GM21528 (cell line): ENCODE measurements at regions not wholly inside any gene's neighbourhood (a gene's known extent, or its start where the extent isn't known, plus 50 kb on each side); places are given as distances from the start of the nearest gene placed in this dataset.
"Not testable (repeated sequence)": the region's sequence is repeated elsewhere in the genome, so short reads cannot be mapped to it uniquely, and the experiment has no call there.

Experiments
- ATAC-seq: cut with Tn5 transposase; IDR thresholded peaks from one replicate; pipeline ENCODE4 v1.9.1; 2021; ENCODE audit warnings: mild to moderate bottlenecking, moderate library complexity; ENCODE audit not compliant: unreplicated experiment, low FRiP score

DNA sequence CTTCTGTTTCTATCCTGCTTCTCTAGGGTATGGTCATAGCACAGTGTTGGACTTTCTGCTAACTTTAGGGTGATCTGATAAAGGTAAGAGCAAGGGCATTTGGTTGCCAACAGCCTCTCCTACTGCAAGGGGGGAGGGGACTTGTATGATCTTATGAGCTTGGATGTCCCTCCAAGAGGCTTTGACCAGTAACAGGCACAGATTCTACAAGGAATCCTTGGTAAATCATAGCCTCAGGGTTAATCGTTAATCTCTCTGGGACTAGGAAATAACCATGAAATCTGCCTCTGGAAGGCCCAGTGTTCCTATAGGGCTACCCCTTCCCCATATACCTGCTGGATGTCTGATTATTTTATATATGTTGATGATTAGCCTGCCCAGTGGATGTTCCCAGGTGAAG, 134.8 kb upstream of the TNFSF4 start:
- ATAC-seq, result no peak

DNA sequence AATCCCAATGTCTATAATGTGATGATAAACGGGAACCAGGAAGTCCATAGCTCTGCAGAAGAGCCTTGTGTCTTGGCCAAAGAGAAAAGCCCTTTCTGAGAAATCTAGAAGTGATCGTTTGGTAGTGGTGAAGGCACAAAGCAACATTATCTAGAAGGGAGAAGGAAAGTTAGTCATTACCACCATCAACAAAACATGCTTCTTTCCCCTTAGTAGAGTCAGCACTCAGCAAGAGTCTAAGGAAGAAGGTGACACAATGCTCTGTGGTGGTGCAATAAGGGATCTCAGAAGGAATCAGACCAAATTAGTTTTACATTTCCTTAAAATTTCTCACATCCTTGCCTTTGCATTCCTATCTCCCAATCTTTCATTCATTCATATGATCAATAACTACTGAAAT, 134.4 kb upstream of the PRDX6 start:
- no peak for ATAC-seq

DNA sequence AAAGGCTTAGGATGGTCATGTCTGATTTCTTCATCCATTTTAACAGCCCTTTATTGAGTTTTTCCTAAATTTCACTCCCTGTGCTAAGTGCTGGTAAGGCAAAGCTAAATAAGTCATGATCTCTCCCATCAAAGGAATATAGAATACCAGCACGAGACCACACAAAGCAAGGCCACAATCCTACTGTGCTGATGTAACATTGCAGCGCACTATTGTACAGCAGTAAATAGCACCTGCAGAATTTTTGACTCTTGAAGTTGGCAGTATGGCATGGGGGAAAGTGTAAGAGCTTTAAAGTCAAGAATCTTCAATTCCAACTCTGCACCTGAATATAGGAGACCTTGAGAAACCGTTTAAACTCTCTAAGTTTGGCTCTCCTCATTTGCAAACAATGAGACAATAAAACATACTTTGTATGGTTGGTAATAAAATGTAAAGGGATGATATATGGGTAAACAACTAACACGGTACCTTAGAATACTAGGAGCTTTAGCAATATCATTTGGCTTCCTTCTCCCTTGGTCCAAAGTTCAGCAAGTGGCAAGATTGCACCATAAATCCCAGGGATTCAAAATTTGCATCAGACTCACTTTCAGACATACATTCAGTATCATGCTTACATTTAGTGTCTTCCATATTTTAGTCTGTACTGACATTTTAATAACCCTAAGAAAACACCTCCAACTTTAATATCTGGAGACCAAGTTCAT, 132.9 kb upstream of the PRDX6 start:
- no peak for ATAC-seq

DNA sequence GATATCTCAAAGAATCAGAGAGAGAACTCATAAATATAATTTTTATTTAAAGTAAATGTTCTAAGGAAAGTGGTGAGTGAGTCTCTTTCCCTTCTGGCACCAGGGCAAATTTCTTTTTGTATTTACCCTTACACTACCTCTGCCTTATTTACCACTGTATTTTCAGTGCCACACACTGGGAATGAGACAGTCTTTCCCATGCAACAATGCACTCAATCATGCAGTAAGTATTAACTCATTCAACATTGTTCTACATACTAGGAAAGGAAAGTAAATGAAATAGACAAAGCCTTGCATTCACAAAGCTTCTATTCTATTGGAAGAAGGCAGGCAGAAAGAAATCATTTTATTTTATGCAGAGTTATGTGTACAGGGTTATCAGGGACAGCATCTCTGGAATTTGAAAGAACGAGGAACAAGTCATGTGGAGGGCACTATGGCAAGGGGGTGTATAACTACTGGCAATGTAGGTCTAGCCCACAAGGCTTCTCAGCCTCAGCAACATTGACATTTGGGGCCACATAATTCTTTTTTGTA, 129.8 kb upstream of the PRDX6 start:
- ATAC-seq, result no peak

DNA sequence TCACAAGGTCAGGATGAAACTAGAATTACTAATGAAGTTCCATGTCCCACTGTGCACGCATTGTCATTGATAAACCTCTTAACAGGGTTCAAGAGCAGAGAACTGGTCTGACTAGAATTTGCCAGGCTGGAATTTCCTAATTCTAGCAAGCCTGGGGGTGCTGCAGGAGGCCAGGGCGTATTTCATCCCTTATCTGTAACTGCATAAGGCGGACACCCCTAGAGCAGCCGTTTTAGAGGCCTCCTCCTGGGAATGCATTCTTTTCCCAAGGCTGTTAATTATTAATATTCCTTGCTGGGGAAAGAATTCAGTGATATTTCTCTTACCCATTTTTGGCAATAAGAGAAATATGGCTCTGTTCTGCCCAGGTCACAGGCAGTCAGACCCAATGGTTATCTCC, 124.5 kb upstream of the PRDX6 start:
- not testable (repeated sequence) for ATAC-seq

DNA sequence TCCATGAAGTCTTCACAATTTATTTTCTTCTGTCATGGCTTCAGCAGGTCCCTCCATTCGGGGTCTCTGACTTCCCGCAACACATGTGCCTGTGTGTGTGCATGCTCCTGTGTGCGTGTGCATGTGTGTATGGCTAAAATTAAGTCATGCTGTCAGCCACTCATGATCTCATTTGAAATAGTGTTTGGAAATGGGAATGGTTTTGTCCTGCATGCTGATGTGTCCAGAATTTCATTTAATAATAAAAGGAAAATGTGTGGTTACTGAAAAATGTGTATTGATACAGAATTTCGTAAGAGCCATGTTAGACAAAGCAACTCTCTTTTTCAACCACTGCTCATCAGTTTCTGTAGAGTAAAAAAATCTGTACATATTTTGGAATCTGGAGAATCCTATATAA, 123.8 kb upstream of the PRDX6 start:
- ATAC-seq, result no peak

DNA sequence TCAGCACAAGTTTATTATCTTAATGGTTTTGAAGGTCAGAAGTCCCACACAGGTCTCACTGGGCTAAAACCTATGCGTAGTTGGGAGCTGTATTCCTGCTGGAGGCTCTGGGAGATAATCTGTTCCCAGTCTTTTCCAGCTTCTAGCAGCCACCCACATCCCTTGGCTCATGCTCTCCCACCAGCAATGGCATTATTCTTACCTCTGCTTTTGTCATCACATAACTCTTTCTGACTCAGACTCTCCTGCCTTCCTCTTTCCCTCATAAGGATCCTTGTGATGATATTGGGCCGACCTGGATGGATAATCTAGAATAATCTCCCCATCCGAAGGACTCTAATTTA, 122.2 kb upstream of the PRDX6 start:
- peak; percentile 5 for ATAC-seq

DNA sequence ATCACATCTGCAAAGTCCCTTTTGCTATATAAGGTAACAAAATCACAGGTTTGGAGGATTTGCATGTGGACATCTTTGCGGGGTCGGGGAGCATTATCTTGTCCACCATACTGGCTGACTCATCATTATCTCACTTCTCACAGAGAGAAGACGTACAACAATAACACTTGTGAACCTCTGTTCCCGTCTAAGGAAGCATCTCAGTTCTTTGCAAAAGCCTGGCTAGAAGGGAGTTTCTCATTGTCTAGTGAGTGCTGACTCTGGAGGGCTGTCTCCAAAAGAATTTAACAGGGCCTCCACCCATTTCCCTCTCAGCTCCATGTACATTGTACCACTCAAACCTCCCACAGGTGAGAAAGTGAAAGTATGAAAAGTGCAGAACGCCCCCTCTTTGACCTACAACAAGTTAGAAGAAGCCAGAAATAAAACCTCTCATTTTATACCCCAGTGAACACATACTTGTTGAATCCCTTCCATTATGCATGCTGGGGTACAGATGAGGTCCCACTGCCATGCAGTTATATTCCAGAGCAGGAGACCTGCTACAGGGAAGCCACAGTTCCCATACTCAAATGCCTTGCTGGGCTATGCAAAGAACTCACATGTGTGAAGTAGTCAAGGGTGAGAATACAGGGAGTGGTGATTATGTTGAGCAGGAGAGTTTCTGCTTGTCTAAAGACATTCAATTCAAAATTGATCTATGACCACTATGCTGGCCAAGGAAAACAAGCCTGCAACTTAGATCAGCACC, 121.7 kb upstream of the PRDX6 start:
- ATAC-seq, result peak; percentile 54

DNA sequence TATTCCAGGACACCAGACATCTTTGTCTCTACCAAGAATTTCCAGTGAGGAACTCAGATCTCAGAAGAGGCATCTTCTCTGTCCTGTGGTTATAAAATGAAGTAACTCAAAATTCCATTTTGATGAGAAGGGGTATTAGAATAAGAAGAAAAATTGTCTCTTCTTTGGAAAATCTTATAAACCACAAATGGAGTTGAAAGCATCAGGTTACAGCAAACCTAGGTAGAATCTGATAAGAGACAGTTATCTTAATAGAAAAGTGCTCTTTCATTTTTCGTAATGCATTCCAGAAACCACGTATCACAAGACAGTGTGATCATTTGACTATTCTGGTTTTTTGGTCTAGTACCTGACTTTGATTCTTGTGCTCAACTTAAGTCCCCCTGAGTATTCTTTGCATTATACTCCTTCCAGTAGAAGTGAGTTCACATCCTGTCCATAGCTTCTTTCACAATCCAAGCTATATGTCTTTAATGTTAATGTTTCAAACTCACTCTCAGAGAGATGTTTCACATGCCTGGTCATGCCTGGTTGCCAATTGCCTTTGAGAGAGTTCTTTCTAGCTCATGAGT, 120.9 kb upstream of the PRDX6 start:
- no peak for ATAC-seq

DNA sequence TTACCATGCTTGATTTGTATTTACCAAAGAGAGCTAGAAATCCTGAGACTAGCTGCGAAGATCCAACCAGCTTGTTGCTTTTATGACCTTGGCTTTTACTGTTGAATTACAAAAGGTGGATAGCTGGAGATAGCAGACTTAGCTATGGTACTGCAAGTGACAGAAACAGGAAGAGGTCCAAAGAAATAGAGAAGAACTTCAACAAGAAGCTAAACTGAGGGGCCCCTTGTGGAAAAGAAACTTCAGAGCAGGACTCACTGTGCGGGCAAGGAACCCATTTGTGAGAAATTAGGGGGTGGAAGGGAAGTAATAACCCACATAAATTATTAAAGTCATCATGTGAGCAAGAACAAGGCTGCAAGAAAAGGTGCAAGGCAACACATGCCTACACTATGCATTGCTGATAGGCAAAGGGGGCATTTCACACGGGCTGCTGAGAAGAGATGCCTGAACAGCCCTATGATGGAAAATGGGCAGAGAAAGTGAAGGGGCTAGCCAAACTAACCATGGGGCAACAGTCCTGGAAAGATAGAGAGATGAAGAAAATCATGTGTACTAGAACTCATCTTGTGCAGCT, 116.6 kb upstream of the PRDX6 start:
- no peak for ATAC-seq

DNA sequence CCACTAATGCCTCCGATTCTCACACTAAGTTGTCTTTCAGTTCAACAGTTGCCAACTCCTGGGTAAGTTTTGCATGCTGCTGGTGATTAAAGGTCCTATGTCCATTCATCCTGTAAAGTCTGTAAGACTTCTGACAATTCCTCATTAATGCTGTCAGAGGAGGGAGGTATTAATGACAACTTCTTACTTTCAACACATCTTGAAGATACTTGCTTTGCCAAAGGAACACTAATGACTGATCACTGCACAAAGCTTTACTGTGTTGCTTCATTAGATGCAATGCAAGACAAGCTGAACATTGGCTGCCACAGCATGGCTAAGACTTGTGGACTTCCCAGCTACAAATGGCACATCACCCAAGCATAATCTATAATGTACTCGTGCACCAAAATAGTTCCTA, 114.6 kb upstream of the PRDX6 start:
- ATAC-seq, result no peak

DNA sequence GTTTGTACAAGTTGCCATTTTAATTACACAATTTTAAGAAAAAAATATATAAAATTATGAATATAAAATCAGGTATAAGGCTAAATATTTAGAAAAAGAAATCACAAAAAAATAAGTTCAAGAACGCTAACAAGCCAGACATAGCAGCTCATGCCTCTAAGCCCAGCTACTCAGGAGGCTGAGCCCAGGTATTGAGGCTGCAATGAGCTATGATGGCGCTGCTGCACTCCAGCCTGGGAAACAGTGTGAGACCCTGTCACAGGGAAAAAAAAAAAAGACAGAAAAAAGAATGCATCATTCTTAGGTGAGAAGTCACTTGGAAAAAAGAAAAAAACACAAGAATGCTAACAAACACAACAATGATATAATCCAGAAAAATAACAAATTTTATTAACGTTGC, 112.3 kb upstream of the PRDX6 start:
- no peak for ATAC-seq

DNA sequence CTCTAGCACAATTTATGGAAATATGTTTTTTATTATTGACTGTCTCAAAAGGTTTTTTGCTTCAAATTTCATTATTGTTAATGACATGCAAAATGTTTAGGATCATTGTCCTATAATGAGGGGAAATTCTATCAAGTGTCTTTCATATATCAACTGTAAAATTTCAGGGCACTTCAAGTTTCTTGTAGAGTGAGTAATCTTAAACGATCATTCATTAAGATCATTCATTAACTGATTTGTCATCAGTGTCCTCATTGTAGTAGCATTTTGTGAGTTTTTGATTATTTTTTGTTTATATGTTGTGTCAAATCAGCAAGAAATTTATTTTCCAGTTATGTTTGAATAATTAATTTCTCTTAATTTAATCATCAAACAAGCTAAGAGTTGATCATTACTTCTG, 111.8 kb upstream of the PRDX6 start:
- no peak for ATAC-seq

DNA sequence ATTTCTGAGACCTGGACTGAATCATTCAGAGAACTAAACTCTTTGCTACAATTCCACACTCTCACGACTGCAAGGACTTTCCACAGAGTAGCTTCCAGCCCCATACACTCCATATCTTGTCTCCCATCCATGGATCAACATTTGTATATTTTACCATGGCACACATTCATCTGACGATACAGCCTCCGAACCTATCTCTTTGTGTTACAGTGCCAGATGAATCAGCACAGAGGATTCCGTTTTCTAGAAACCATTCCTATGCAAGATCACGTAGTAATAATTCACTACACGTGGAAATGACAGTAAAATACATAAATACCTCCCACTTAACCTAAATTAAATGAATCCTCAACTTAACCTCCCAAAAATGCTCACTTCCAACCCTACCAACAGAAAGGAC, 110.0 kb upstream of the PRDX6 start:
- no peak for ATAC-seq

DNA sequence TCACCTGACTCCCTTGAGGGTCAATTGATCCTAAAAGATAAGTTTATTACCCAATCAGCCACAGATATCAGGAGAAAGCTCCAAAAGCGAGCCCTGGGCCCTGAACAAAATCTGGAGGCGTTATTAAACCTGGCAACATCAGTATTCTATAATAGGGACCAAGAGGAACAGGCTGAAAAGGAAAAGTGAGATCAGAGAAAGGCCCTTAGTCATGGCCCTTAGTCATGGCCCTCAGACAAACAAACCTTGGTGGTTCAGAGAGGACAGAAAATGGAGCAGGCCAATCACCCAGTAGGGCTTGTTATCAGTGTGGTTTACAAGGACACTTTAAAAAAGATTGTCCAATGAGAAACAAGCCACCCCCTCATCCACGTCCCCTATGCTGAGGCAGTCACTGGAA, 106.5 kb upstream of the PRDX6 start:
- ATAC-seq, result not testable (repeated sequence)

DNA sequence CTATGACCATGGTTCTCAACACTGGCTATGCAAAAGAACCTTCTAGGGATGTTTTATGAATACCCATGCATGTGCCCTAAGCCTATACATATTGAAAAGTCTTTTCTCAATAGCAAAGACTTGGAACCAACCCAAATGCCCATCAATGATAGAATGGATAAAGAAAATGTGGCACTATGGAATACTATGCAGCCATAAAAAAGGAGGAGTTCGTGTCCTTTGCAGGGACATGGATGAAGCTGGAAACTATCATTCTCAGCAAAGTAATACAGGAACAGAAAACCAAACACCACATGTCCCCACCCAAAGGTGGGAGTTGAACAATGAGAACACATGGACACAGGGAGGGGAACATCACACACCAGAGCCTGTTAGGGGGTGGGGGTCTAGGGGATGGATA, 101.1 kb upstream of the PRDX6 start:
- not testable (repeated sequence) for ATAC-seq

DNA sequence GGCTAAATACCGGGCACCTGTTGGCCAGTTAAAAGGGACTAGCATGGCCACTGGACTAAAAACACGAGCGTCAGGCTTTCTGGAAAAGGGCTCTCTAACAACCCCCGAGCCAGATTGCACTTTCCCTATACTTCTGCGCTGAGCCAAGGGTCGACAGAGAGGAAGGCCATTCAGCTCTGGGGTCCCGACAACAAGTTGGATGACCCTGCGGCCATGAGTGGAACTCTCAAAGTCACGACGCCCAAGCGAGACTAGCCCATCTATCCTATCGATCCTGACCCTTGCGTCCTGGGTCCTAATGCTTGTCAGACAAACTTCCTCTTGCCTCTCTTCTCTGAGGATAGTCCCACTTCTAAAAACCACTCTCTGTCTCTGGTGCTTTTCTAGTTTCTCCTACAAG, 99.9 kb upstream of the PRDX6 start:
- ATAC-seq, result no peak

DNA sequence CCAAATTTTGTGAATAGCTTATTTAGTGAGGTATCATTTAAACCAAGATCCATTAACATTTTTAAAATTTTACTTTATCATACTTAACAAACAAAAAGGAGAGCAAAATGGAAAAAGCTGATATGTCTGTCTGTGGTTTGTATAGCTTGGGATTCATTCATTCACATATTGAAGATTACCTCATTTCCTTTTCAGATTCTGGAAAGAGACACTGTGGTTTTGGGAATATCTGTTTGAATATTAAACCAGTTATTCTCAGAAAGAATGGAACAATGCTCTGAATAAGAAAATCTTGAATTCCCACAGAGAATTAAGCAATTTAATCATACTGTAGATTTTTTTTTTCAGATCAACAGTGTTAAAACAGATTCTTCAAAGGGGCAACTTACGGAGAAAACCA, 93.8 kb upstream of the PRDX6 start:
- ATAC-seq, result no peak

DNA sequence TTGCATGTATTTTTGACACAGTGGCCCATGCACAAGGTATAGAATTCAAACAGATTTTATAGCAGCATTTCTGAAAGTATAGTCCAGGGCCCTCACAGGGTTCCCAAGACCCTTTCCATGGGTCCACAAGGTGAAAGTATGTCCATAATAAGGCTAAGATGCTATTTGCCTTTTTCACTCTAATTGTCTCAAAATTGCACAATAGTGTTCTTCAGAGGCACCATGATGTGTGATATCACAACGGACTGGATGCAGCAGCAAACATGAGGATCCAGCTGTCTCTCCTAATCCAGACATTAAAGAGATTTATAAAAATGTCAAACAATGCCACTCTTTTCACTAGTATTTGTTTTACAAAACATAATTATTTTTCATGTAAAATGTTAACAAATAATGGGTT, 88.8 kb upstream of the PRDX6 start:
- ATAC-seq, result no peak

DNA sequence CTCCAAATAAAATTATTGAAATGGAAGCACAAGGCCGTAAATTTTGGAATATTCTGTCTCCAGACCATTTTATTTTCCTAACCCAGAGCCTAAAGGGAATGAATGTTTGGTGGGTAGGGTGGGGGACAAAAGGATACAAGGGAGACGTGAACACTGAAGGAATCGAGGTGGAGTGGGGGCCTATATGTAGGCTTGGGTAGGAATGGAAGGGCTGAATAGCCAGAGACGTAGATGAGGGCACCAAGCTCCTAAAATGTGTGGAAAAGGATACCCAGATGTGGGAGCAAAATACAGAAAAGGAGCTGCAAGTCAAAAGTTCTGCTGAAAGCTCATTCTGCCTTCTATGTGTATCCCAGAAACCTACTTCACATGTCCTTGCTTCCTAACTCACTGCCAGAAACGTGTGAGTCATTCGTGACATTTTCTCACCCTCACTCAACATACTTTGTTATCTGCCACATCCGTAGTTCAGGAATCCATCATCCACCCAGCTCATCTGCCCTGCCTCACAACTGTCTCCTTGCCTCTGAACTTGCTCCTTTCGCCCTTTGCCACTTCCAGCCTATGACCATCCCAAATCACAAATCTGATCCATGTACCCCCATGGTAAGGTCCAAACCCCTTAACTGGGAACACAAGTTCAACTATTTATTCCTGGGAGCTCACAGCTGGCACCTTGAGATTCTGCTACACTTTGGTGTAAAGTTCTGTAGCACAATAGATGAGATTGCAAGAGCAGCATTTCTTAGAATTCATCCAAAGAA, 84.1 kb upstream of the PRDX6 start:
- ATAC-seq, result no peak

DNA sequence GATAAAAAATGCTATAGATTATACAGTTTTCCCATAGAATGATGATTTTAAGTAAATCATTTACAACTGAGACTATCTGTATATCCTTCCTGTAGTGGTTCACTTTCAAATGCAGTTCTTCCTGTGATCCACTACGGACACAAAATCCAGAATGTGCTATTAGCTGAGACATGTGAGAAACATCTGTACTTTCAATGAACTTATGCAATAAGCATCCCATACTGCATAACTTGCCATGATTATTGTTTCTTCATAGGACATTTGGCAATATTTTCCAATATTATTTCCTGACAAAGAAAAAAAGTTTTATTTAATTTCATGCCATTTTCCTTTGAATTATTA, 83.5 kb upstream of the PRDX6 start:
- no peak for ATAC-seq
